ENCODE measurements at regions not wholly inside any gene's neighbourhood (a gene's known extent, or its start where the extent isn't known, plus 50 kb on each side); places are given as distances from the start of the nearest gene placed in this dataset.

DNA sequence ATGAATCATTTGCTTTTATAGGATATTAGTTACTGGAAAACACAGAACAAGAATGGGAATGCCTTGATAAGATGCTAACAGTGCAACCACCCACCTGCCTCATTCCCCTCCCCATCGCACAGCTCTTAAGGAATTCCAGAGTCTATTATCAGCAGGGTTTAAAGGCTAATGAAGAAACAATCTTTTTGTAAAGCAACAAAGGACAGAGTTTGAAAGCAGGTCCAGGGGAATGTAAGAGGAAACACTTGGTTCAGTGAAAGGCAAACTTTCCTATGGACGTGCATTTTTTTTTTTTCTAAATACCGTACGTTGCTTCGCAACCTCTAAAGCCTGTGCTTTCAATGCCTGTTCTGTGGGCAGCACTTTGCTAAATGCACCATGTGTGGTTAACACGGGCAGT is 92.5 kb downstream of the GPR50 start:
- TF ChIP-seq, protein P1, sequence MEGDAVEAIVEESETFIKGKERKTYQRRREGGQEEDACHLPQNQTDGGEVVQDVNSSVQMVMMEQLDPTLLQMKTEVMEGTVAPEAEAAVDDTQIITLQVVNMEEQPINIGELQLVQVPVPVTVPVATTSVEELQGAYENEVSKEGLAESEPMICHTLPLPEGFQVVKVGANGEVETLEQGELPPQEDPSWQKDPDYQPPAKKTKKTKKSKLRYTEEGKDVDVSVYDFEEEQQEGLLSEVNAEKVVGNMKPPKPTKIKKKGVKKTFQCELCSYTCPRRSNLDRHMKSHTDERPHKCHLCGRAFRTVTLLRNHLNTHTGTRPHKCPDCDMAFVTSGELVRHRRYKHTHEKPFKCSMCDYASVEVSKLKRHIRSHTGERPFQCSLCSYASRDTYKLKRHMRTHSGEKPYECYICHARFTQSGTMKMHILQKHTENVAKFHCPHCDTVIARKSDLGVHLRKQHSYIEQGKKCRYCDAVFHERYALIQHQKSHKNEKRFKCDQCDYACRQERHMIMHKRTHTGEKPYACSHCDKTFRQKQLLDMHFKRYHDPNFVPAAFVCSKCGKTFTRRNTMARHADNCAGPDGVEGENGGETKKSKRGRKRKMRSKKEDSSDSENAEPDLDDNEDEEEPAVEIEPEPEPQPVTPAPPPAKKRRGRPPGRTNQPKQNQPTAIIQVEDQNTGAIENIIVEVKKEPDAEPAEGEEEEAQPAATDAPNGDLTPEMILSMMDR (IDR thresholded peaks at IDR 0.05): no peak
- TF ChIP-seq POLR2A (IDR thresholded peaks at IDR 0.05) (no peak), EP300 (IDR thresholded peaks at IDR 0.05) (no peak)

All from ovary (tissue), 3 donors.